ENCODE measurements at regions not wholly inside any gene's neighbourhood (a gene's known extent, or its start where the extent isn't known, plus 50 kb on each side); places are given as distances from the start of the nearest gene placed in this dataset.

DNA sequence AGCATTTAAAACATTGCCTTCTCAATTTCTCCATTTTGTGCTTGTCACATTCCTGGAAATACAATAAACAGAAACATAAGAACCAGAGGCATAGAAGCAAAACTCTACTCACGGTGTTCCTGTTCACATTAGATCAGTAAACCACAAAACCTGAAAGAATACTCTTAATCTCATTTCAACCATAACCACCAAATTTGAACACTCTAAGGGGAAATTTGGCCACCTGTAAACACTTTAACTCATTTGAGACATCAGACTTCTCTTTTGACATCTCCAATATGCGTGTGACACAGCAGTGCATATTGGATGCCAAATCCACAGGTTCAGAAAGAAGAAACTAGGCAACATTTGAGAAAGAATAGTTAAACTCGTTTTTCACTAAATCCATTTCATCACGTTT, 153.8 kb upstream of the IRAK1BP1 start:
- ChIA-PET CTCF (no interaction called here), POLR2A (no interaction called here)
- in situ Hi-C loops (cut with HindIII; ENCODE audit: low pct_unique_long_range_greater_than_20kb, low sequenced_read_pairs) (no loop called here), intact Hi-C loops (cut with micrococcal nuclease; ENCODE audit: unreplicated experiment) (no loop called here)
- Histone ChIP-seq H3K9me3 (ENCODE audit: control insufficient read depth, insufficient read depth, low read depth, low read length) (no peaks in the 10 kb centered on the region), H3K4me3 (ENCODE audit: low read depth in 2 of 2, low read length in 2 of 2) (no peak overlapping the region), H3K36me3 (ENCODE audit: control insufficient read depth, insufficient read depth, low read length) (no peaks in the 10 kb centered on the region), H3K27ac (ENCODE audit: low read length) (no peak overlapping the region), H3K4me1 (ENCODE audit: control insufficient read depth, insufficient read depth, low read length) (no peaks in the 10 kb centered on the region), H3K27me3 (ENCODE audit: control insufficient read depth, insufficient read depth, low read length) (no peaks in the 10 kb centered on the region)
- TF ChIP-seq POLR2AphosphoS5 (IDR thresholded peaks at IDR 0.05; ENCODE audit: low read depth, low read length) (no peak), TCF7L2 (IDR thresholded peaks at IDR 0.05; ENCODE audit: low read depth, low read length) (no peak), SIN3A (IDR thresholded peaks at IDR 0.05; ENCODE audit: borderline replicate concordance, insufficient read depth, low read depth, low read length) (no peak)
- TF ChIP-seq, protein P1, sequence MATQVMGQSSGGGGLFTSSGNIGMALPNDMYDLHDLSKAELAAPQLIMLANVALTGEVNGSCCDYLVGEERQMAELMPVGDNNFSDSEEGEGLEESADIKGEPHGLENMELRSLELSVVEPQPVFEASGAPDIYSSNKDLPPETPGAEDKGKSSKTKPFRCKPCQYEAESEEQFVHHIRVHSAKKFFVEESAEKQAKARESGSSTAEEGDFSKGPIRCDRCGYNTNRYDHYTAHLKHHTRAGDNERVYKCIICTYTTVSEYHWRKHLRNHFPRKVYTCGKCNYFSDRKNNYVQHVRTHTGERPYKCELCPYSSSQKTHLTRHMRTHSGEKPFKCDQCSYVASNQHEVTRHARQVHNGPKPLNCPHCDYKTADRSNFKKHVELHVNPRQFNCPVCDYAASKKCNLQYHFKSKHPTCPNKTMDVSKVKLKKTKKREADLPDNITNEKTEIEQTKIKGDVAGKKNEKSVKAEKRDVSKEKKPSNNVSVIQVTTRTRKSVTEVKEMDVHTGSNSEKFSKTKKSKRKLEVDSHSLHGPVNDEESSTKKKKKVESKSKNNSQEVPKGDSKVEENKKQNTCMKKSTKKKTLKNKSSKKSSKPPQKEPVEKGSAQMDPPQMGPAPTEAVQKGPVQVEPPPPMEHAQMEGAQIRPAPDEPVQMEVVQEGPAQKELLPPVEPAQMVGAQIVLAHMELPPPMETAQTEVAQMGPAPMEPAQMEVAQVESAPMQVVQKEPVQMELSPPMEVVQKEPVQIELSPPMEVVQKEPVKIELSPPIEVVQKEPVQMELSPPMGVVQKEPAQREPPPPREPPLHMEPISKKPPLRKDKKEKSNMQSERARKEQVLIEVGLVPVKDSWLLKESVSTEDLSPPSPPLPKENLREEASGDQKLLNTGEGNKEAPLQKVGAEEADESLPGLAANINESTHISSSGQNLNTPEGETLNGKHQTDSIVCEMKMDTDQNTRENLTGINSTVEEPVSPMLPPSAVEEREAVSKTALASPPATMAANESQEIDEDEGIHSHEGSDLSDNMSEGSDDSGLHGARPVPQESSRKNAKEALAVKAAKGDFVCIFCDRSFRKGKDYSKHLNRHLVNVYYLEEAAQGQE (IDR thresholded peaks at IDR 0.05; ENCODE audit: insufficient read depth in 1 of 2, low read depth in 2 of 2, low read length in 1 of 2) = no peak
- TF ChIP-seq, protein P2, sequence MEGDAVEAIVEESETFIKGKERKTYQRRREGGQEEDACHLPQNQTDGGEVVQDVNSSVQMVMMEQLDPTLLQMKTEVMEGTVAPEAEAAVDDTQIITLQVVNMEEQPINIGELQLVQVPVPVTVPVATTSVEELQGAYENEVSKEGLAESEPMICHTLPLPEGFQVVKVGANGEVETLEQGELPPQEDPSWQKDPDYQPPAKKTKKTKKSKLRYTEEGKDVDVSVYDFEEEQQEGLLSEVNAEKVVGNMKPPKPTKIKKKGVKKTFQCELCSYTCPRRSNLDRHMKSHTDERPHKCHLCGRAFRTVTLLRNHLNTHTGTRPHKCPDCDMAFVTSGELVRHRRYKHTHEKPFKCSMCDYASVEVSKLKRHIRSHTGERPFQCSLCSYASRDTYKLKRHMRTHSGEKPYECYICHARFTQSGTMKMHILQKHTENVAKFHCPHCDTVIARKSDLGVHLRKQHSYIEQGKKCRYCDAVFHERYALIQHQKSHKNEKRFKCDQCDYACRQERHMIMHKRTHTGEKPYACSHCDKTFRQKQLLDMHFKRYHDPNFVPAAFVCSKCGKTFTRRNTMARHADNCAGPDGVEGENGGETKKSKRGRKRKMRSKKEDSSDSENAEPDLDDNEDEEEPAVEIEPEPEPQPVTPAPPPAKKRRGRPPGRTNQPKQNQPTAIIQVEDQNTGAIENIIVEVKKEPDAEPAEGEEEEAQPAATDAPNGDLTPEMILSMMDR (IDR thresholded peaks at IDR 0.05) = no peak
- DNase-seq (ENCODE audit: low read depth, low spot score) = no peak
- BruUV-seq (replicated peaks) = no TSS peak
- no peak for ATAC-seq

DNA sequence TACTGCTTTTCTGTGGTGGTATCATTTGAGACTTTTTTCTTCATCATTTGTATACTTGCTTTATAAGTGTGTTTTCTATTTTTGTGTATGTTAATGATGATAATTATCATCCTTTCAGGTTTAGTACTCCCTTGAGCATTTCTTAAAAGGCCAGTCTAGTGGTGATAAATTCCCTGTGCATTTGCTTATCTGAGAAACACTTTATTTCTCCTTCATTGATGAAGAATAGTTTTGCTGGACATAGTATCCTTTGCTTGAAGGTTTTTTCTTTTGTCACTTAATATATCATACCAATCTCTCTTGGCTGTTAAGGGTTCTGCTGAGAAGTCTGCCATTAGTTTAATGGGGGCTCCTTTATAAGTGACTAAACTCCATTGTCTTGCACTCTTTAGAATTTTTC, 123.2 kb upstream of the IRAK1BP1 start:
- Histone ChIP-seq H3K27ac (ENCODE audit: low read length) (no peak overlapping the region), H3K4me3 (ENCODE audit: low read depth in 2 of 2, low read length in 2 of 2) (no peak overlapping the region), H3K9me3 (ENCODE audit: control insufficient read depth, insufficient read depth, low read depth, low read length) (peaks cover 11% of the 10 kb centered on the region; the same call in 1 of the 2 replicates), H3K27me3 (ENCODE audit: control insufficient read depth, insufficient read depth, low read length) (no peaks in the 10 kb centered on the region), H3K36me3 (ENCODE audit: control insufficient read depth, insufficient read depth, low read length) (no peaks in the 10 kb centered on the region), H3K4me1 (ENCODE audit: control insufficient read depth, insufficient read depth, low read length) (no peaks in the 10 kb centered on the region)
- no peak for DNase-seq (ENCODE audit: low read depth, low spot score)
- ChIA-PET POLR2A (no interaction called here), CTCF (no interaction called here)
- intact Hi-C loops (cut with micrococcal nuclease; ENCODE audit: unreplicated experiment) = no loop called here
- no TSS peak for BruUV-seq (replicated peaks)
- in situ Hi-C loops (cut with HindIII; ENCODE audit: low pct_unique_long_range_greater_than_20kb, low sequenced_read_pairs) = no loop called here
- ATAC-seq = no peak
- TF ChIP-seq, protein P1 (IDR thresholded peaks at IDR 0.05; ENCODE audit: insufficient read depth in 1 of 2, low read depth in 2 of 2, low read length in 1 of 2) = no peak
- TF ChIP-seq SIN3A (IDR thresholded peaks at IDR 0.05; ENCODE audit: borderline replicate concordance, insufficient read depth, low read depth, low read length) (no peak), TCF7L2 (IDR thresholded peaks at IDR 0.05; ENCODE audit: low read depth, low read length) (no peak), POLR2AphosphoS5 (IDR thresholded peaks at IDR 0.05; ENCODE audit: low read depth, low read length) (no peak)
- TF ChIP-seq, protein P2 (IDR thresholded peaks at IDR 0.05) = no peak

Measured in Panc1 (cell line).